ENCODE measurements at regions not wholly inside any gene's neighbourhood (a gene's known extent, or its start where the extent isn't known, plus 50 kb on each side); places are given as distances from the start of the nearest gene placed in this dataset.

- no peak overlapping the region for H2AFZ ChIP-seq (ENCODE audit: low read depth)
- no peaks in the 10 kb centered on the region for H3K36me3 ChIP-seq (replicated peaks in 1 of 2; ENCODE audit: control insufficient read depth in 1 of 2, insufficient read depth in 2 of 2, low read length in 1 of 2)
- H4K20me1 ChIP-seq (ENCODE audit: insufficient read depth) = no peaks in the 10 kb centered on the region
- TF ChIP-seq RCOR1 (IDR thresholded peaks at IDR 0.05; ENCODE audit: low read length) (no peak), EP300 (IDR thresholded peaks at IDR 0.05; ENCODE audit: borderline replicate concordance in 1 of 2, low read depth in 1 of 2, low read length in 1 of 2) (no peak), YY1 (IDR thresholded peaks at IDR 0.05; ENCODE audit: low read depth) (no peak), GABPA (IDR thresholded peaks at IDR 0.05; ENCODE audit: low read depth) (no peak), TAF1 (IDR thresholded peaks at IDR 0.05; ENCODE audit: borderline replicate concordance, low read depth, low read length) (no peak)
- H3K9me3 ChIP-seq = no peaks in the 10 kb centered on the region
- no peak overlapping the region for H3K9ac ChIP-seq
- WGBS (ENCODE audit: low lambda C conversion rate) = 58% methylated on average over 7 of the region's 9 CpGs
- H3K4me1 ChIP-seq (ENCODE audit: control insufficient read depth in 1 of 2, insufficient read depth in 2 of 2, low read depth in 1 of 2, low read length in 1 of 2) = no peaks in the 10 kb centered on the region; a peak in 1 of 4 replicates
- H3K27ac ChIP-seq (ENCODE audit: low read depth in 2 of 2, low read length in 1 of 2) = no peak overlapping the region
- no peak overlapping the region for H3K4me3 ChIP-seq (ENCODE audit: low read depth in 2 of 2, low read length in 1 of 2)
- H3K9me2 ChIP-seq = no peaks in the 10 kb centered on the region
- DNase-seq = no peak
- H3K4me2 ChIP-seq = no peak overlapping the region
- H3K27me3 ChIP-seq (ENCODE audit: insufficient read depth) = no peaks in the 10 kb centered on the region
- ChIA-PET CTCF (interaction anchor here (0.6 to 1.6 kb wide), 2 partner anchors 14 to 349 kb away, joined by 3 to 4 read pairs; no protein-coding TSS in a partner anchor), POLR2A (no interaction called here)
- H3F3A ChIP-seq (replicated peaks; ENCODE audit: insufficient read depth) = no peaks in the 10 kb centered on the region
- H3K79me2 ChIP-seq (ENCODE audit: insufficient read depth) = no peaks in the 10 kb centered on the region
These were observed 1058.3 kb upstream of the SLIT2 start for GRCh38 chr4:19193274-19193981.

- Histone ChIP-seq H3K27me3 (ENCODE audit: insufficient read depth) (no peaks in the 10 kb centered on the region), H3K9me2 (no peaks in the 10 kb centered on the region), H3K9me3 (no peaks in the 10 kb centered on the region), H3K36me3 (replicated peaks in 1 of 2; ENCODE audit: control insufficient read depth in 1 of 2, insufficient read depth in 2 of 2, low read length in 1 of 2) (no peaks in the 10 kb centered on the region), H3K79me2 (ENCODE audit: insufficient read depth) (no peaks in the 10 kb centered on the region), H3K4me1 (ENCODE audit: control insufficient read depth in 1 of 2, insufficient read depth in 2 of 2, low read depth in 1 of 2, low read length in 1 of 2) (no peaks in the 10 kb centered on the region; a peak in 2 of 4 replicates), H2AFZ (ENCODE audit: low read depth) (no peak overlapping the region), H3F3A (replicated peaks; ENCODE audit: insufficient read depth) (no peaks in the 10 kb centered on the region), H3K4me3 (ENCODE audit: low read depth in 2 of 2, low read length in 1 of 2) (no peak overlapping the region), H3K4me2 (no peak overlapping the region), H3K9ac (no peak overlapping the region), H4K20me1 (ENCODE audit: insufficient read depth) (no peaks in the 10 kb centered on the region), H3K27ac (ENCODE audit: low read depth in 2 of 2, low read length in 1 of 2) (no peak overlapping the region)
- WGBS (ENCODE audit: low lambda C conversion rate) = 74% methylated on average over 1 of the region's 1 CpG
- ChIA-PET CTCF (no interaction called here), POLR2A (no interaction called here)
- DNase-seq = no peak
- TF ChIP-seq FOXM1 (IDR thresholded peaks at IDR 0.05; ENCODE audit: low read depth) (no peak), RAD21 (IDR thresholded peaks at IDR 0.05; ENCODE audit: low read length) (no peak), PBX3 (IDR thresholded peaks at IDR 0.05) (no peak), REST (IDR thresholded peaks at IDR 0.05; ENCODE audit: low read depth, low read length) (no peak), RCOR1 (IDR thresholded peaks at IDR 0.05; ENCODE audit: low read length) (no peak), TAF1 (IDR thresholded peaks at IDR 0.05; ENCODE audit: borderline replicate concordance, low read depth, low read length) (no peak), NFIC (IDR thresholded peaks at IDR 0.05; ENCODE audit: borderline replicate concordance) (no peak), CTCF (IDR thresholded peaks at IDR 0.05) (no peak), SMC3 (IDR thresholded peaks at IDR 0.05; ENCODE audit: low read depth, low read length) (no peak), GATA2 (CRISPR knock-in tag; IDR thresholded peaks at IDR 0.05) (no peak), EZH2phosphoT487 (IDR thresholded peaks at IDR 0.05; ENCODE audit: borderline replicate concordance, low read depth) (no peak), USF1 (IDR thresholded peaks at IDR 0.05; ENCODE audit: borderline replicate concordance, low read depth) (no peak), JUND (IDR thresholded peaks at IDR 0.05) (no peak), MEF2A (IDR thresholded peaks at IDR 0.05; ENCODE audit: borderline replicate concordance, low read depth) (no peak), FOXJ3 (CRISPR knock-in tag; IDR thresholded peaks at IDR 0.05) (no peak)
These were observed 1059.6 kb upstream of the SLIT2 start for GRCh38 chr4:19191979-19192650.

Data from SK-N-SH (cell line).